NCI-H1092 treated with DMSO at 0.1 percent for 48 hours (cell line): ENCODE measurements at regions not wholly inside any gene's neighbourhood (a gene's known extent, or its start where the extent isn't known, plus 50 kb on each side); places are given as distances from the start of the nearest gene placed in this dataset.
"Not testable (repeated sequence)": the region's sequence is repeated elsewhere in the genome, so short reads cannot be mapped to it uniquely, and the experiment has no call there.

ENCODE experiments used
- DNase-seq: peaks from one replicate; lab custom pipeline; 2025; lab: John Stamatoyannopoulos, UW

- DNase-seq = no peak
These were observed 166.2 kb upstream of the FAM3C start for GRCh38 chr7:121562259-121562658.

- DNase-seq = no peak
These were observed 165.6 kb upstream of the FAM3C start for GRCh38 chr7:121561717-121562116.

- no peak for DNase-seq
These were observed 164.3 kb upstream of the FAM3C start for GRCh38 chr7:121560267-121560990.

GRCh38 chr7:121558288-121558687 is 162.2 kb upstream of the FAM3C start:
- DNase-seq = no peak

- no peak for DNase-seq
These were observed 161.2 kb upstream of the FAM3C start for GRCh38 chr7:121557034-121557892.

- no peak for DNase-seq
These were observed 159.4 kb upstream of the FAM3C start for GRCh38 chr7:121555558-121555957.

GRCh38 chr7:121547544-121548092 is 151.5 kb upstream of the FAM3C start:
- DNase-seq = peak; percentile 78

GRCh38 chr7:121546632-121547543 is 150.8 kb upstream of the FAM3C start:
- no peak for DNase-seq

- no peak for DNase-seq
These were observed 149.3 kb upstream of the FAM3C start for GRCh38 chr7:121545418-121545817.

- DNase-seq = no peak
These were observed 148.6 kb upstream of the FAM3C start for GRCh38 chr7:121544726-121545125.

GRCh38 chr7:121544238-121544637 is 148.1 kb upstream of the FAM3C start:
- no peak for DNase-seq

- no peak for DNase-seq
These were observed 145.3 kb upstream of the FAM3C start for GRCh38 chr7:121541457-121541856.

- DNase-seq = no peak
These were observed 144.0 kb upstream of the FAM3C start for GRCh38 chr7:121540138-121540537.

GRCh38 chr7:121537031-121537430 is 140.9 kb upstream of the FAM3C start:
- DNase-seq = no peak

GRCh38 chr7:121531175-121532070 is 135.3 kb upstream of the FAM3C start:
- DNase-seq = no peak

- DNase-seq = no peak
These were observed 134.4 kb upstream of the FAM3C start for GRCh38 chr7:121530227-121531174.

GRCh38 chr7:121529003-121529402 is 132.9 kb upstream of the FAM3C start:
- no peak for DNase-seq

GRCh38 chr7:121526210-121526609 is 130.1 kb upstream of the FAM3C start:
- not testable (repeated sequence) for DNase-seq

GRCh38 chr7:121525155-121525819 is 129.2 kb upstream of the FAM3C start:
- DNase-seq = no peak
